ENCODE measurements at regions not wholly inside any gene's neighbourhood (a gene's known extent, or its start where the extent isn't known, plus 50 kb on each side); places are given as distances from the start of the nearest gene placed in this dataset.

GRCh38 chr2:207311316-207312005 lies 145.7 kb upstream of the KLF7 start:
- DNase-seq (ENCODE audit: low read depth, low spot score): peak; percentile 95
- in situ Hi-C loops (cut with HindIII; ENCODE audit: low sequenced_read_pairs): no loop called here
- peak; percentile 52 for TF ChIP-seq CTCF (IDR thresholded peaks at IDR 0.05; ENCODE audit: low read depth, low read length)
- no peak overlapping the region for H3K4me3 ChIP-seq (ENCODE audit: low read depth, low read length)

- no peak for DNase-seq (ENCODE audit: low read depth, low spot score)
- in situ Hi-C loops (cut with HindIII; ENCODE audit: low sequenced_read_pairs): no loop called here
- no peak for TF ChIP-seq CTCF (IDR thresholded peaks at IDR 0.05; ENCODE audit: low read depth, low read length)
- H3K4me3 ChIP-seq (ENCODE audit: low read depth, low read length): no peak overlapping the region
Observed at GRCh38 chr2:207312006-207312356, 146.2 kb upstream of the KLF7 start.

- no peak for DNase-seq (ENCODE audit: low read depth, low spot score)
- no peak for TF ChIP-seq CTCF (IDR thresholded peaks at IDR 0.05; ENCODE audit: low read depth, low read length)
- in situ Hi-C loops (cut with HindIII; ENCODE audit: low sequenced_read_pairs): no loop called here
- H3K4me3 ChIP-seq (ENCODE audit: low read depth, low read length): no peak overlapping the region
Observed at GRCh38 chr2:207313947-207314346, 148.2 kb upstream of the KLF7 start.

GRCh38 chr2:207315131-207315530 lies 149.4 kb upstream of the KLF7 start:
- DNase-seq (ENCODE audit: low read depth, low spot score): peak; percentile 48
- no peak for TF ChIP-seq CTCF (IDR thresholded peaks at IDR 0.05; ENCODE audit: low read depth, low read length)
- in situ Hi-C loops (cut with HindIII; ENCODE audit: low sequenced_read_pairs): no loop called here
- H3K4me3 ChIP-seq (ENCODE audit: low read depth, low read length): no peak overlapping the region

GRCh38 chr2:207316484-207316883 lies 150.7 kb upstream of the KLF7 start:
- H3K4me3 ChIP-seq (ENCODE audit: low read depth, low read length): no peak overlapping the region
- DNase-seq (ENCODE audit: low read depth, low spot score): no peak
- no peak for TF ChIP-seq CTCF (IDR thresholded peaks at IDR 0.05; ENCODE audit: low read depth, low read length)
- in situ Hi-C loops (cut with HindIII; ENCODE audit: low sequenced_read_pairs): no loop called here

GRCh38 chr2:207316906-207317305 lies 151.2 kb upstream of the KLF7 start:
- H3K4me3 ChIP-seq (ENCODE audit: low read depth, low read length): no peak overlapping the region
- in situ Hi-C loops (cut with HindIII; ENCODE audit: low sequenced_read_pairs): no loop called here
- no peak for DNase-seq (ENCODE audit: low read depth, low spot score)
- no peak for TF ChIP-seq CTCF (IDR thresholded peaks at IDR 0.05; ENCODE audit: low read depth, low read length)

Data from astrocyte of the spinal cord (primary cell).